Stimulated activated CD8-positive, alpha-beta memory T cell treated with anti-CD3 and anti-CD28 coated beads, Interleukin-7, amount 100 ng/mL, for 1 hour (primary cell): ENCODE measurements at regions not wholly inside any gene's neighbourhood (a gene's known extent, or its start where the extent isn't known, plus 50 kb on each side); places are given as distances from the start of the nearest gene placed in this dataset.

Experiments
- DNase-seq, 2 donors: peaks; one replicate each; pipeline ENCODE4 v3.0.0-alpha.2; 2020; ENCODE audit warnings: low read depth in 2 of 2

DNA sequence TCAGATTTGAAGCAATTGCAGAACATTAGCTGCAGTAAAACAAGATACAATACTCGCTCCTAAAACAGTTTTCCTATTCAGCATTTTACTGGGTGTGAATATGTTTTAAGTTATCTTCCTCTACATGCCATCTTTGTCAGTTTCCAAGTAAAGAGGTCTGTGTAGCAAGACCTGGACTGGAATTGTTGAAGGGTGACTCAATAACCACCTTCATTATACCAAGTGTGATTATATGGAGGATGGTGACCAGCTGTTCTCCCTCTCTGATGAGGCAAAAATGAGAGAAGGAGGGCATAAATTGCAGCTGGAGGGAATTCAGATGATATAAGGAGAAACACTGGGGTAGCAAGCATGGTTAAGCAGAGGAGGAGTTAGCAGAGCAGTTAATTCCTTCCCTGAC, 922.1 kb upstream of the SLIT2 start:
- DNase-seq = no peak

DNA sequence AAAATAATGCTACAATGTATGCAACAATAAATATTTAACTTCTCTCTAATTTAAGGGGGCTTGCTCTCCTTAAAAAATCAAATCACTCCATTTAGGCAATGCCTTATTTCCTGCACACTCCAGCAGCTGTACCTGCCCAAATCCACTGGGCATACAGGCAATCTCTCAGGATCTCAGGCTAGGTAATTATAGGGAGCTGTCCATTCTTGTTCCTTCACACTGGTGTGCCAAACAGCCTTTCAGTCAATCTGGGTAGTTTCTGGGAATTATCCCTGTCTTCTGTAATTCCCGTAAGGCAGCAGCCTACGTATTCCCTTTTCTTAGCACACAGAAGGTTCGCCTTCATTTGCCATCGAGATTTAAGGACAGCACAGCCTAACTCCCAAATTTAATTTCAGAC, 922.6 kb upstream of the SLIT2 start:
- DNase-seq = no peak

DNA sequence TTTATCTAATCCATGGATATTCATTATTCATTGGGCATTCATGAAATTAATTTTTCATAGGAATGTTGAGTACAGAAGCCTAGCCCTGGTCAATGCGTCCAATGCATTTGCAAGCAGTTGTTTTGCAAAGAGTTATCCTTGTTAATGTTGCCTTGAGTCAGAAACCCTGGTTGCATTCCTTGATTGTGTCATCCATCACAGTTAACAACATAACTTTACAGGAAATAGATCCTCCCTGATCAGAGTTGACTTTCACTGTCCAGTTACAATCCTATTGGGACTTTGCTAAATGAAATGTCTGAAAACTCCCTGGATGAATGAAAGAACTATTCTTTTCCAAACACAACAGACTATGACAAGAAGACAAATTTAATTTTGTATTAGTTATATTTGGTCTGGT, 924.3 kb upstream of the SLIT2 start:
- DNase-seq = no peak

DNA sequence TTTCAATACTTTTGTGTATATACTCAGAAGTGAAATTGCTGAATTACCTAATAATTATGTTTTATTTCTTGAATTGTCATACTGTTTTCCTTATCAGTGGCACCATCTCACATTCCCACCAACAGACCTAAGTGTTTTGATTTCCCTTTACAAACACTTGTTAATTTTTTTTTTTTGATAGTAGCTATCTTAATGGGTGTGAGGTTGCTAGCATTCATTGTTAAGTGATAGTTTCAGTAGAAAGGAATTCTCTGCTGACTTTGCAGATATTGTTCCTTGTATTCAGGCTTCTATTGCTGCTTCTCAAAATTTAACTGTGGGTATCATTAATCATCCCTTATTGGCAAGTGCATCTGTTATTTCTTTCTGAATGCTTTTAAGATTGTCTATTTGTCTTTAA, 927.5 kb upstream of the SLIT2 start:
- no peak for DNase-seq

DNA sequence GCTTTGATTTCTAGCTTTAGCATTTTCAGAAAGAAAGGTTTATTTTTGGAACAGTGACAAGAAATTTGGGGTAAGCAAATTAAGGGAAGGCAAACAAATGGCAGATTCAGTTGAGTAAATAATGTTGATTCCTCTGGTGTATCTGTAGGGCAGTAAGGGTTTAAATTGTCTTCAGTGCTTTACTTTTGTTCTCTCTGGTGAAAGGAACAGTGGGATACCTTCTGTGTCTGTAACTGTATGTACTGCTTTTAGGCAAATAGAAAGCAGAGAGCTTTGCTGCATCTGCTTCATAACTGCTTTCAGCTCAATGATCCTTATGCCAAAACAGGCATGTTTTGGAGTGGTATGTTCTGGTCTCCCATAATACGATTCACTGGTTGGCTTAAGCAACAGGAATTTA, 932.1 kb upstream of the SLIT2 start:
- DNase-seq = no peak

DNA sequence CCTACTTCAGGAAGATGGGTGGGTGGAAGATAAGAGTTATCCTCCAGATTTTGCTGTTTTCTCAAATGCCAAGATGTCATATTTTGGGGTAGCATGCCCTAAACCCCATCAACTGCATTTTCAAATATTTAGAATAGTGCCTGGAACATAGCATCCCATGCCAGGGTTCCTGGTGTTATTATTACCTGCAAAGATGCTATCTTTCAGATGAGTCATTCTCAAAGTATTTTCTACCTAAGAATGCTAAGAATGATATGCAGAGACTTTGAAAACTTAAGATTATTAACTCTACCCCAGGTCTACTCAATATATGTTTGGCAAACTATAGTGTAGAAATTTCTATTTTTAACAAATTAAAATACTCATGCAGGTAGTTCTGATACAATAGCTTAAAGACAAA, 934.3 kb upstream of the SLIT2 start:
- DNase-seq = no peak

DNA sequence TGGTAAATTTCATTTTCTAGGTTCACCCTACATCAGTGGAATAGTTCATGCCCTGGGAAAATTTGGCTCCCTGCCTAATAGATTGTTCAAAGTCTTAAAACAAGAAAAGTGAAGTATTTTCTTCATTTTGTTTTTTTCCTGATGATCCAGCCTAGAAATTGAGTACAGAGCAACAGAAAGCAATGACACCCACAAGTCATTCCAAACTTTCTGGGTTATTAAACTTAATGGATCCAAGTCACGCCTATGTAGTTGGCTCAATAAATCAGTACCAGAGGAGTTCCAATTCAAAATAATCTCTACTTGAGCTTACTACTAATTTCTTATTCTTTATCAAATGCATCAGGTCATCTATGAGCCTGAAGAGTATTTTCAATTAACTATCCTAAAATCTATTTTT, 937.6 kb upstream of the SLIT2 start:
- DNase-seq = no peak

DNA sequence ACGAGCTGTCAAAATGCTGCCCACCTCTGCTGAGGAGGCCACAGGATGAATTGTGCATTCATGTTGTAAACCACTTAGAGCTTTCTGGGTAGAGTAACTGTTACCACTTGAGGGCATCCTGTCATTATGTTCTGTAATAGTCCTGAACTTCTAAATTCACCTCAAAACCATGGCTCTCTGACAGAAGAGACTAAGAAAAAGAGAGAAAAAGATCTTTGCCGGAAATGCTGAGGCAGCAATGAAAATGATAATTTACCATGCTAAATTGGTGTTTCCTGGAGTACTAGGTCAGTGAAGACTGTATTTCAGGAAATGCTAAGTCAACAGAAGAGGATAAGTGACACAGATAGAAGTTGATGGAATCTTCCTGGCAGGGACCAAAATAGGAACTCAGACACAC, 942.3 kb upstream of the SLIT2 start:
- DNase-seq = no peak

DNA sequence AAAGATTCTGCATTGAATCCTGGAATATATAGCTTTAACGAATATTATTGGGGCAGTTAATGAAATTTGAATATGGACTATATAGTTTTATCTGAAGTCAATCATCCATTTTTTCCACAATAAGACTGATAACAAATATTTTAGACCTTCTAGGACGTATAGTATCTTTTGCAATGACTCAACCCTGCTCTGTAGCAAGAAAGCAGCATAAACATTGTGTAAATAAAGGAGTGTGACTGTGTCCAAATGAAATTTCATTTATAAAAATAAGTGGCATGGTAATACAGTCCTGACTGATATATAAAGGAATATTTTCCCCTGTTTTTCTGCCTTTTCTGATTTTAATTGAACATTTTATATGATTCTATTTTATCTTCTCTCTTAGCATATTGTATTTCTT, 947.7 kb upstream of the SLIT2 start:
- DNase-seq = no peak

DNA sequence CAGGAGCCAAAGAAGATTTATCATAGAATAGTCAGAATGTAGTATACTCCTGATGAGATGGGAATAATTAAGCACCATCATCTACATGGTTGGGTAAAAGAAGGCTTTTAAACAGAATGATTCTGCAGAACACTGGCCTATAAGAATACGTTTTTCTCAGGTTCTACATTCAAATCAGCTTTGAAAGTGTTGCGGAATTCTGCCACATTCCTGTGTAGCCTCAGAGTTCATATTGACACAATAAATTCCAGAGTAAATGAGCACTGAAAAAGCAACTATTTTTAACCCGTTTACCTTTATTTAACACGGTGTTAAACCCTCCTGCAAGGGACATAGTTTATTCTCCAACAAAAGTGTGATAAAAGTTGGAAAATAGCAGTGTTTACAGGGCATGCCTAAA, 950.2 kb upstream of the SLIT2 start:
- DNase-seq = no peak

DNA sequence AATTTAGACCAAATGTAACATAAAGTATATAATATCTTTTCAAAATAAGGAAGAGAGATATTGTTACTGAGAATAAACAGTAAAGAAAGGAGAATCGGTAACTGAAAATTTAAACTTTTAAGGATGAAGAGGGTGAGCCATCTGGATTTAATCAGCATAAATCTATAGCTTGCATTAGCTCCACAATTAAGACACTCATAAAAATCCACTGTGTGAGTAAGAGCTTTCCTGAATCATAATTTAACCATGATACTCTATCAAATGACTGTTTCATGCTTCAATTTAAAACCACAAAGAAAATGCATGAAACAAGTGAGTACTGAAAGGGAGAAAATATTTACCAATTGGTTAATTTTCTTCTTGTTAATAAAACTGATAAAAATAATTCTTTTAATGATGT, 951.5 kb upstream of the SLIT2 start:
- no peak for DNase-seq

DNA sequence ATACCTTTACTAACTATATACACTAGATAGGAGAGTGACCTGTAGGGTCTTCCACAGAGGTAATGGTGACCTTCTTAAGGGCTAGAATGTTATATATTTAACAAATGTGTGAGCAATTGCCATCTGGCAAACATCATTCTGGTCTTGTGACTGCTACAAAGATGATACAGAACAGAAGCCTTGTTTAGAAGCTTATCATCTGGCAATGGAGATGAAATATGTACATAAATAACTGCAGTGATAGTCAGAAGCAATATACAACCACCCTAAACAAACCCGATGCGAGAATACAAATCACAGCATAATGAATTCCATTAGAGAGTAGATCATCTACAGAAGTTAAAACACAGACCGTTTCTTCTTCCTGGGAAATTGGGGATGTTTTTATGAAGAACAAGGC, 952.7 kb upstream of the SLIT2 start:
- no peak for DNase-seq

DNA sequence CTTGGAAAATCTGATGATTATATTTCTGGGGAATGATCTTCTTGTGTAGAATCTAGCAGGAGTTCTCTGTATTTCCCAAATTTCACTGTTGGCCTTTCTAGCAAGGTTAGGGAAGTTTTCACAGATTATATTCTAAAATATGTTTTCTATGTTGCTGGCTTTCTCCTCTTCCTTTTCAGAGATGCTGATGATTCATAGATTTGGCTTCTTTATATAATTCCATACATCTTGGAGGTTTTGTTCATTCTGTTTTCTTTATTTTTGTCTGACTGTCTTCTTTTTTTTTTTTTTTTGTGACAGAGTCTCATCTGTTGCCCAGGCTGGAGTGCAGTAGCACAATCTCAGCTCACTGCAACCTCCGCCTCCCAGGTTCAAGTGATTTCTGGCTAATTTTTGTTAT, 957.9 kb upstream of the SLIT2 start:
- DNase-seq = no peak

DNA sequence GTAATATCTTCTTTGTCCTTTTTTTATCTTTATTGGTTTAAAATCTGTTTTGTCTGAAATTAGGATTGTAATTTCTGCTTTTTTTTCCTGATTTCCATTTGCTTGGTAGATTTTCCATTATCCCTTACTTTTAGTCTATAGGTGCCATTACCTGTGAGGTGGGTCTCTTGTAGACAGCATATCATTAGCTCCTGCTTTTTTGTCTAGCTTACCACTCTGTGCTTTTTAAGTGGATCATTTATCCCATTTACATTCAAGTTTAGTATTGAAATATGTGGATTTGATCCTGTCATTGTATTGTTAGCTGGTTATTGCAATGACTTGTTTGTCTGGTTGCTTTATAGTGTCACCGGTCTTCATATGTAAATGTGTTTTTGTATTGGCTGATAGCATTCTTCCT, 958.6 kb upstream of the SLIT2 start:
- no peak for DNase-seq

DNA sequence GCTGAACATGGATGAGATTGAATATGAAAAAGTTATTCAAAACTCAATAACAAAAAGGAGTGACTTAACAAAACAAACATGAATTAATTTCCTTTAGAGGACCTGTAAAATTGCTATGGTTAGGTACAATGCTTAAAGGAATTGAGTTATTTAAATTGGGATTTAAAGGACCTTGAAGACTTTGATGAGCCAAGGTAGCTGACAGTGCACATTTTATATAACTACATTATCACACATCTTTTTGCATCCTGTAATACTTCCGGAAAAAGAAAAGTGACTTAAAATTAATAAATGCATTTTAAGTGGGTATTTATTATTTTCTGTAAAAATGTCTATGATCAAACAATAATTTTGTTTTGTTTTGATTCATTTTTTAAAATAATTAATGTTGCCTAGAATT, 964.8 kb upstream of the SLIT2 start:
- no peak for DNase-seq

DNA sequence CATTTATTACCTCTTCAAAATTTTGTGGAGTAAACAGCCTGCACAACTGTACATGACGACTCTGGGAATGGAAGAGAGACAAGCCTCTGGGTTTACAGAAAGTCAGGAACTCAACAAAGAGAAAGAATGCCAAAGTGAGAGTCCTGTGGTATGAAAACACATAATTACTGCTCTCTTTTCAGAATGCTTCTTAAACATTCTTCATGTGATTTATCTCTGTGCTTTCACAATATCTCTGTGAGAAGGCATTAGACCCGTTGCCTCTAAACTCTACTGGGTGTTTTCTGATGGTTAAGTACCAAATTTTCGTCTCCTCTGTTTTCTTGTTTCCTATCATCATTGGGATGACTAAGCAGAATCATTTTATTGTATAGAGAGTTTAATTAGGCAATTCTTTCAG, 966.6 kb upstream of the SLIT2 start:
- no peak for DNase-seq

DNA sequence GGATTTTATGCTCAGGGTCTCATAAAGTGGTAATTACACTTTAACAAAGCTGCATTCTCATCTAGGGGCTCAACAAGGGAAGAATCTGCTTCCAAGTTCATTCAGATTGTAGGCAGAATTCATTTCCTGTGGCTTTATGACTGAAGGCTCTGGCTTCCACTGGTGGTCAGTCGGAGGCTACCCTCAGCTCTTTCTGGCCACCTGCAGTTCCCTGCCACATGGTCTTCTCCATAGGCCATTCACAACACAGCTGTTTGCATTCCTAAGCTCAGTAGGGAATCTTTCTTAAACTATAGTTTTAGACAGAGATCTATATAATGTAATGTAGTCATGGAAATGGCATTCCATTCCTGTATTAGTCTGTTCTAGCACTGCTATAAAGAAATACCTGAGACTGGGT, 973.0 kb upstream of the SLIT2 start:
- DNase-seq = no peak

DNA sequence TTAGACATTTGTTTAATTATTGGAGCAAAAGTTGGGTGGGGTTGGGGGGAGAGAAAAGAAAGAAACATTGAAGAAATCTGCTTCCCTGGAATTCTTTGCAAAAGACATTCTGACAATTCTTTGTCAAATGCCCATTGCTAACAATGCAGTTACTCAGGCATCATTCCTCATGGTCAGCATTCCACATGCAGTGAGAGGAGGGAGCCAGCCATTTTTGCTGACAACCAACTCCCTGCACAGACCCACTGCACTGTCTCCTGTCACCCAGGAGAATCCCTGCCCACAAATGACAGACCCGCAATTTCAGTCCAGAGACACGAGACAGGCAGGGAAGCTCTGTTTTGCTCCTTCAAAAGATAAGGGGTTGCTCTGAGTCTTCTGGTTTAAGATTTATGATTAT, 985.1 kb upstream of the SLIT2 start:
- DNase-seq = no peak

DNA sequence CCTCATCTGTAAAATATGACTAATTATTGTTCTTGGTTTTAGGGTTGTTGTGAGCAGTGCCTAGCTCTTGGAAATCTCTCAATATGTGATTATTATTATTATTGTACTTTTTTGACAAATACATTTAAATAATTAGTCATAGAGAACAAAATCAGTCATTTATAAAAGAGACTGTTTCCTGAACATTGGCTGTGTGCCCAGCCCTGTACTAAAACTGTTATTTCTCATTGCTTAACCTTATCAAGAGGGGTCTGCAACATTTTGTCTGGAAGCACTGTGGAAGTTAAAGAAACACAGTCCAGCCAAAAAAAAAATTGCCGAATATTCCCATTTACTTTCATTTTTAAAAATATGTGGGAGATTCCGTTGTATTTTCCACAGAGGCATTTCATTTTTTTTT, 989.2 kb upstream of the SLIT2 start:
- no peak for DNase-seq

DNA sequence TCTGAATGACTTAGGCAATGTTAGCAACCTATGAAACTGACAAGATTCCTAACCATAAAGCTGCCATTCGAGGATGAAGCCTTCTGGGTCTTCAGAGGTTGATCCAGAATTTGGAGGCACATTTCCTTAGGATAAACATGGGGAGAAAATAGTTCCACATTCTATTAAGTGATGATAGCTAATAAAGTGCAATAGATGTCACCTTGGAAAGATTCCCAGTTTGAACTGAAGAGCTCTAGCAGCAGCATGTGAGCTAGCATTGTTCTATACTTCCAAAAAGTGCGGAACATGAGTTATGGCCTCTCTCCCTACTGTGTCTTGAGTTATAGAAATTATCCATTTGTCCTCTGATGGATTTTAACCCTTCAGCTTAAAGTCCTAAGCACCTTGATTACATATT, 991.4 kb upstream of the SLIT2 start:
- DNase-seq = no peak

DNA sequence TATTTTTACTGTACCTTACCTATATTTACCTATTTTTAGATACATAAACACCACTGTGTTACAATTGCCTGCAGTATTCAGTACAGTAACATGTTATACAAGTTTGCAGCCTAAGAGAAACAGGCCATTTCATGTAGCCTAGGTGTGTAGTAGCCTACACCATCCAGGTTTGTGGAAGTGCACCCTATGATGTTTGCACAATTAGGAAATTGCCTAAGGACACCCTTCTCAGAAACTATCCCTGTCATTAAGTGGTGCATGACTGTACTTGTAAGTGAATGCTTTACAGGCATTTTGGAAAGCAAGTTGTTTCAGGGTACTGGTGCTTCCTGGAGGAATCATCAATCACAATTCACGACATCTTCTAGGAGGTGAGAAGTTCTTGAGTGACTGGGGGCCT, 991.8 kb upstream of the SLIT2 start:
- no peak for DNase-seq

DNA sequence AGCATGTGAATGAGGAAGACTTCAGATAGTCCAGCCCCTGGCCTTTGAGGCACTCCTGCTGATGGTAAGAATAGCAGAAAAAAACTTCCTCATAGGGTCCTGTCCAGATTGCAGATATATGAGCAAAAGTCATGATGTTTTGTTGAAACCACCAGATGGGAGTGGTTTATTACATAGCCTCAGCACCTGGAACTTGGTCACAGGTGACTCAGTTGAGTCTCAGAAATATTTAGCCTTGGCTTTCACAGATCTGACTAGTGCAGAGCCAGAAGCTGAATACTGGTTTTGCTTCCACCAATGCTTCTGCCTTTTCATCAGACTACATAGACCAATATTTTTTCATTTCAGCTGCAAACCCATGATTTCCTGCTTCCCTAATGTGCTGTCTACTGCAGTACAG, 994.9 kb upstream of the SLIT2 start:
- DNase-seq = no peak

DNA sequence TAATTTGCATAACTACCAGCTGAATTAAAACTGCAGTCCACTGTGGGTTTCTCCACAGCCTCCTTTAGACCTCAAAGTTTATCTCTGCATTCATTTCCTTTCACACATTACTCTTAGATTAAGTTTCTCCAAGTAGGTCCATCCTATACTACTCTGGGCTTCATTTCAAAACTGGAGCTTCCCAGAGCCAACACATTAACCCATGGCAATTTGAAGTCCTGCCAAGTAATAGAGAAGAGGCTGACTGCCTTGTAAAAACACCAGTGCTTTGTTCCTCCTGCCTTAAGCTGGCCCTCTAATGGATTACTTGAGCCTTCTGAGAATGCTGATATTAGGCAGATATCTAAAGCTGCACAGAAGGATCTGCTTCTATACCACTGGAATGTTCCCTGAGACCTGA, 997.2 kb upstream of the SLIT2 start:
- no peak for DNase-seq

DNA sequence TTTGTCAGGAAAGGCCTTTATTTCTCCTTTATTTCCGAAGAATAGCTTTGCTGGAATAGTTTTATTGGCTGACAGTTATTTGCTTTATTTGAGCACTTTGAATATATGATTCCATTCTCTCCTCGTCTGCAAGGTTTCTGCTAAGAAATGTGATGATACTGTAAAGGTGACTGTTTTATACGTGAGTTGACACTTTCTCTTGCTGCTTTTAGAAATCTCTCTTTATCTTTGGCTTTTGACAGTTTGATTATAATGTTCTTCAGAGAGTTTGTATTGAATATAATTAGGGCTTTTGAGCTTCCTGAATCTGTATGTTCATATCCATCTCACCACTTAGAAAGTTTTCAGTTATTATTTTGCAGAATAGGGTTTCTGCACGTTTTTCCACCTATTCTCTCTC, 1003.7 kb upstream of the SLIT2 start:
- DNase-seq = no peak

DNA sequence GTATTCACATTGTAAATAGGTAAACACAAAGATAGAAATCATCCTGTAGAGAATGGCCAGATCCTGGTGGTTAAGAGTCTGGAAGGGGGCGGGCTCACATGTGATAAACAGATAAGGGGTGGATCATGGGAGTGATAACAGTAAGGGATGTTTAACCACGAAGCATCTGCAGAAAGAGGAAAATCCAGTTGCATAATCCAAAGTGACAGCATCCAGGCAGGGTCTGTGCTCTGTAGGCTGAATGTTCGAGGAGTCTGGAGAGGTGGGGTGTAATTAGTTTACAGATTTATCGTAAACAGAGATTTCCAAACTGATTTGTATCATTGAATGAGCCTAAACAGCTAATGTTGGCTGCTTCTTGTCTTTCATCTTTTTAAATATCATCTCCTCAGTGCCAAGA, 1009.8 kb upstream of the SLIT2 start:
- no peak for DNase-seq
